Fibroblast of lung (primary cell): ENCODE measurements at regions not wholly inside any gene's neighbourhood (a gene's known extent, or its start where the extent isn't known, plus 50 kb on each side); places are given as distances from the start of the nearest gene placed in this dataset.

Source experiments
- EZH2 ChIP-seq: IDR thresholded peaks from 2 replicates; pipeline ENCODE4 v1.5.1; 2012; ENCODE audit warnings: low read length, control low read depth, mild to moderate bottlenecking; ENCODE audit errors: missing control alignments
- TF ChIP-seq, protein P1 (sequence below), 2 donors: IDR thresholded peaks in 1 of 2; conservative IDR thresholded peaks in 1 of 2; 1 replicate in 1 of 2; 2 replicates in 1 of 2; pipeline ENCODE4 v1.5.1; 2011 to 2012; ENCODE audit warnings: low read length in 2 of 2, control low read depth in 1 of 2, inconsistent platforms in 1 of 2, low read depth in 1 of 2, mild to moderate bottlenecking in 1 of 2

DNA sequence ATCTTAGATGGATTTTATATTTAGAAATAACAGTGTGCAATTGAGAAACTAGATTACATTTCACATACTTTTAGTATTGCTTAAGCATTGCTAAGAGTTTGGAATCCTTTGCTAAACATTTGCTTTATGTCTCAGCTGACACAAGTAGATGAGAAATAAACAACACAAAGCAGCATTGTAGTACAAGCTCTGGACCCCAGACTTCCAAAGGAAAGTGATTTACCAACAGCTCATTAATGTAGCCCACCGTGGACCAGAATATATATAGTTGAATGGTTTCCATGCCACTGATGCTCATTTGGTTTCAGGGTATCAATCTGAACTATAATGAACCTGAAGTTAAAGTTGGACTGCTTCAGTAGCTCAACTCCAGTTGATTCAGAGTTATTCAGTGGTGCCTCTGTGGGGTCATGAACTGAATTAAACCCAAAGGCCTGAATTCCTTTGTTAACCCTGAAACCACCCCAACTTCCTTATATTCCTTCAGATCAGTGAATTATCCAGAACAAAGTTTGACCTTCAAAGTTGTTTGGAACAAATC lies 132.1 kb upstream of the NEIL3 start:
- TF ChIP-seq, protein P1, sequence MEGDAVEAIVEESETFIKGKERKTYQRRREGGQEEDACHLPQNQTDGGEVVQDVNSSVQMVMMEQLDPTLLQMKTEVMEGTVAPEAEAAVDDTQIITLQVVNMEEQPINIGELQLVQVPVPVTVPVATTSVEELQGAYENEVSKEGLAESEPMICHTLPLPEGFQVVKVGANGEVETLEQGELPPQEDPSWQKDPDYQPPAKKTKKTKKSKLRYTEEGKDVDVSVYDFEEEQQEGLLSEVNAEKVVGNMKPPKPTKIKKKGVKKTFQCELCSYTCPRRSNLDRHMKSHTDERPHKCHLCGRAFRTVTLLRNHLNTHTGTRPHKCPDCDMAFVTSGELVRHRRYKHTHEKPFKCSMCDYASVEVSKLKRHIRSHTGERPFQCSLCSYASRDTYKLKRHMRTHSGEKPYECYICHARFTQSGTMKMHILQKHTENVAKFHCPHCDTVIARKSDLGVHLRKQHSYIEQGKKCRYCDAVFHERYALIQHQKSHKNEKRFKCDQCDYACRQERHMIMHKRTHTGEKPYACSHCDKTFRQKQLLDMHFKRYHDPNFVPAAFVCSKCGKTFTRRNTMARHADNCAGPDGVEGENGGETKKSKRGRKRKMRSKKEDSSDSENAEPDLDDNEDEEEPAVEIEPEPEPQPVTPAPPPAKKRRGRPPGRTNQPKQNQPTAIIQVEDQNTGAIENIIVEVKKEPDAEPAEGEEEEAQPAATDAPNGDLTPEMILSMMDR (conservative IDR thresholded peaks at IDR 0.05 in 1 of 2, IDR thresholded peaks at IDR 0.05 in 1 of 2; ENCODE audit: low read depth in 1 of 2, low read length in 2 of 2): no peak
- no peak for TF ChIP-seq EZH2
